Choroid plexus epithelial cell (primary cell): ENCODE measurements at regions not wholly inside any gene's neighbourhood (a gene's known extent, or its start where the extent isn't known, plus 50 kb on each side); places are given as distances from the start of the nearest gene placed in this dataset.

Experiments
- DNase-seq: peaks from one replicate; pipeline ENCODE4 v3.0.0-alpha.2; 2010; ENCODE audit warnings: low read depth
- H3K4me3 ChIP-seq: 2 replicates; pipeline ENCODE4 v1.5.1; 2011; ENCODE audit warnings: low read depth, mild to moderate bottlenecking, control low read depth, low read length, moderate library complexity
- TF ChIP-seq, protein P1 (sequence below): conservative IDR thresholded peaks from 2 replicates; pipeline ENCODE4 v1.5.1; 2011; ENCODE audit warnings: low read depth, mild to moderate bottlenecking, control low read depth, inconsistent platforms, low read length, moderate library complexity

DNA sequence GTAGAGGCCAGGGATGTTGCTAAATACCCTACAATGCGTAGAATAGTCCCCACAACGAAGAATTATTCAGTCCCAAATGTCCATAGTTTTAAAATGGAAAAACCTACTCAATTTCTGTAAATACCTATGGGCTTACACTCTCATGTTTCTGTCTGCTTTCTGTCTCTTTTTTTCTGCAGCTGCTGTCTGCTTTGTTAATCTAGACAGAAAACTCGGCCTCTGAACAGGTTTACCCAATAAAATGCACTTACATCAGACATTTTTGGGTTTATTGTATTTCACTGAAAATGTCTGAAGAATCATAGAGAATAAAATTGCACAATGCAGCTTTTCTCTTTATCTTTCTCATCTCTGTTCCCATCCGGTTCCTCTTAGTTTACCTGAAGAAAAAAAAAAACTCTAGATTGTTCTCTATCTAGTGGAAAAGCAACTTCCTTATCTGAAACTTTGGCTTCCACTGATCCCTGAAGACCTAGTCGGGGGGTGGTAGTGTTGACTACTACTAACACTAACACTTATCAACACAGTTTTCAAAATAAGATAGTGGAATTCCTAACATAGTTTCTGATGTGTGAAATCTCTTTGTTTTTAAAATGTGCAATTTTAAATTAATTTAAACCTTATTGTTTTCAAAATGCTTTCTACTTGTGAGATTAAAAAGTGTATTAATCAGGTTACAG, 76.9 kb upstream of the CCDC190 start:
- TF ChIP-seq, protein P1, sequence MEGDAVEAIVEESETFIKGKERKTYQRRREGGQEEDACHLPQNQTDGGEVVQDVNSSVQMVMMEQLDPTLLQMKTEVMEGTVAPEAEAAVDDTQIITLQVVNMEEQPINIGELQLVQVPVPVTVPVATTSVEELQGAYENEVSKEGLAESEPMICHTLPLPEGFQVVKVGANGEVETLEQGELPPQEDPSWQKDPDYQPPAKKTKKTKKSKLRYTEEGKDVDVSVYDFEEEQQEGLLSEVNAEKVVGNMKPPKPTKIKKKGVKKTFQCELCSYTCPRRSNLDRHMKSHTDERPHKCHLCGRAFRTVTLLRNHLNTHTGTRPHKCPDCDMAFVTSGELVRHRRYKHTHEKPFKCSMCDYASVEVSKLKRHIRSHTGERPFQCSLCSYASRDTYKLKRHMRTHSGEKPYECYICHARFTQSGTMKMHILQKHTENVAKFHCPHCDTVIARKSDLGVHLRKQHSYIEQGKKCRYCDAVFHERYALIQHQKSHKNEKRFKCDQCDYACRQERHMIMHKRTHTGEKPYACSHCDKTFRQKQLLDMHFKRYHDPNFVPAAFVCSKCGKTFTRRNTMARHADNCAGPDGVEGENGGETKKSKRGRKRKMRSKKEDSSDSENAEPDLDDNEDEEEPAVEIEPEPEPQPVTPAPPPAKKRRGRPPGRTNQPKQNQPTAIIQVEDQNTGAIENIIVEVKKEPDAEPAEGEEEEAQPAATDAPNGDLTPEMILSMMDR: no peak
- no peak for DNase-seq
- H3K4me3 ChIP-seq: no peak overlapping the region

GRCh38 chr1:162930976-162931560, 70.1 kb upstream of the CCDC190 start:
- no peak for DNase-seq
- TF ChIP-seq, protein P1: no peak
- no peak overlapping the region for H3K4me3 ChIP-seq

DNA sequence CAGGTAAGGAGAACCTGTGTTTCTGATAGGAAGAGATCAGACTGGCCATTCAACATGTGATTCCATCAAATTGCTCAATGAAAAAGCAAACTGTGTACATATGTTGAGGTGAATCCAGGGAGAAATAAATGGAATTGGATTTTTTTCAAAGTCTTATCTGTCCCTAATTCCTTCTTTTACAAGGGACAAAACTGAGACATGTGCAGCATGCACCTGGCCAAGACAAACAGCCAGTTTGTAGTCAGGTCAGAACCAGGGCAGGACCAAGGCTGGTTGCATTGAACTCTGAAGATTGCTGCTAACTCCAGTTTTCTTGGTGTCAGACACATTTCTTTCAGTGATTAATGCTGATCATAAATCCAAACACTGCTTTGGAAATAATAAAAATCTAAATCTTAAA, 69.6 kb upstream of the CCDC190 start:
- TF ChIP-seq, protein P1: no peak
- H3K4me3 ChIP-seq: no peak overlapping the region
- DNase-seq: no peak

DNA sequence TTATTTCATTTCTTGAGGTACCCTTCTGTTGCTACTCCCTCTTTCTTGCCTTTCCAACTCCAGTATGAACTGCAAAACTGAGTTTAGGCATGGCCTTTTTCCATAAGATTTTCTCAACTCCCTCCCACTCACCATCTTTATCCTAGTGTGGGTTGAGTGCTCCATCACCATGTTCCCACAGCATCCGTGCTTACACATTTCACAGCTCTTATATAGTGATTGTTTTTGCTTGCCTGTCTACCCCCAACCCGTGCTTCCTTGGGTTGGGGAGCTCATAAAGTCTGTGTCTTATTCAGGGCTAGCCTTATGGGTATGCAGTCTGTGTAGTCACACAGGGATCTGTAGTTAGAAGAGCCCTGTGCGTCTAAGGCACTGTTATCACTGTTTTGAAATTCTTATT, 68.2 kb upstream of the CCDC190 start:
- TF ChIP-seq, protein P1: no peak
- no peak overlapping the region for H3K4me3 ChIP-seq

GRCh38 chr1:162928141-162928540, 67.2 kb upstream of the CCDC190 start:
- H3K4me3 ChIP-seq: no peak overlapping the region
- TF ChIP-seq, protein P1: no peak
- DNase-seq: no peak

More for the DNA sequence above, 68.2 kb upstream of the CCDC190 start:
- DNase-seq: no peak

GRCh38 chr1:162927421-162927820, 66.4 kb upstream of the CCDC190 start:
- H3K4me3 ChIP-seq: no peak overlapping the region
- DNase-seq: no peak
- TF ChIP-seq, protein P1: no peak

DNA sequence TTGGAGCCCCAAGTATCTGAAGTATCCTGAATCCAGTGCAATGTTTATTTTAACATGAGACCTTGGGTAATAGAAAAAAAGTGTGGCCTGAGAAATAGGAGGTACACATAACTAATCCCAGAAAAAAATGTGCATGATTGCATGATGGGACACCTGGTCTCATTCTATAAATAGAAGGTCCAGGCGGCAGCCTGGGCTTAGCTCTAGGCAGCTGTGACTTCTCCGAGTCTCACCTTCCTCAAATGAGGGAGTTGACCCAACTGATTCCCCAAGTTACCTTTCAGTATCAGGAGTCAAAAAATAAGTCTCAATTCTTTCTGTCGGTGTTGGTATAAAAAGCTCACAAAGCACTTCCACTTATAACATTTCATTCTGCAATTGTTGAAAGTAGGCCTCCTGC, 65.9 kb upstream of the CCDC190 start:
- no peak overlapping the region for H3K4me3 ChIP-seq
- no peak for DNase-seq
- TF ChIP-seq, protein P1: no peak
